Testis (tissue), 2 donors: ENCODE measurements at regions not wholly inside any gene's neighbourhood (a gene's known extent, or its start where the extent isn't known, plus 50 kb on each side); places are given as distances from the start of the nearest gene placed in this dataset.

Source experiments
- POLR2A ChIP-seq: fragments of 450-650 bp; IDR thresholded peaks from one replicate; pipeline ENCODE4 v1.6.1; 2017; ENCODE audit warnings: antibody characterized with exemption, mild to moderate bottlenecking, moderate library complexity
- TF ChIP-seq, protein P1 (sequence below), 3 experiments: fragments of 450-650 bp in 2 of 3; fragments of 200-600 bp in 1 of 3; sonication (generic) in 1 of 3; IDR thresholded peaks; one replicate each; pipeline ENCODE4 v1.5.1; 2016 to 2019; ENCODE audit warnings: antibody characterized with exemption in 3 of 3, mild to moderate bottlenecking in 2 of 3, moderate library complexity in 1 of 3

DNA sequence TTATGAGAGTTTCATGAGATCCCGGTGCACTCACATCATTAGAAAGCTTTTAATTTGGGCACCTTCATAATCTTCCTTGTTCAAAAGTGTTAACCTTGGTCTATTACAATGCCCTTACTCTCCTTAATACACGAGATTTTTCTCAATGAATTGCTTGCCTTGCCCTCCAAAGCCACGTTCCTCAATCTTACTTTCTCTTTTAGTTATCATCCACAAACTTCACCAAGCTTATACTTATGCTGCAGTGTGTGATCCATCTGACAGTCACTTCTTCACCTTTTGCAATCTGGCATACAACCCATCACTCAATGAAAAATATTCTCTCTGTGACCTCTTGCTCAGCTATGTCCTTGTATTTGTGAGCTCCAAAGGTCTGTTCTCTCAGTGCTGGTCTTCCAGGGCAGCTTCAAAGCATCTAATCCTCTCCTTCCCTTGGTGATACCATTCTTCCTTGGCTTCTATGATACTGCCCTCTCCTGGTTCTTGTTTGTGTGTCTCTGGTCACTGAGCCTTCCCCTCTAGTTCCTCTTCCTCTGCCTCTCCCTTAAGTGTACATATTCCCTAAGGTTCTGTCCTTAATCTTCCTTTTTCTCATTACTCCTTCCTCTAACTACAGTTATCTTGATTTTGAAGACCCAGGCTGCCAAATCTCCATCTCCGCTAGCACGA is 202.2 kb upstream of the STARD13 start:
- TF ChIP-seq, protein P1, sequence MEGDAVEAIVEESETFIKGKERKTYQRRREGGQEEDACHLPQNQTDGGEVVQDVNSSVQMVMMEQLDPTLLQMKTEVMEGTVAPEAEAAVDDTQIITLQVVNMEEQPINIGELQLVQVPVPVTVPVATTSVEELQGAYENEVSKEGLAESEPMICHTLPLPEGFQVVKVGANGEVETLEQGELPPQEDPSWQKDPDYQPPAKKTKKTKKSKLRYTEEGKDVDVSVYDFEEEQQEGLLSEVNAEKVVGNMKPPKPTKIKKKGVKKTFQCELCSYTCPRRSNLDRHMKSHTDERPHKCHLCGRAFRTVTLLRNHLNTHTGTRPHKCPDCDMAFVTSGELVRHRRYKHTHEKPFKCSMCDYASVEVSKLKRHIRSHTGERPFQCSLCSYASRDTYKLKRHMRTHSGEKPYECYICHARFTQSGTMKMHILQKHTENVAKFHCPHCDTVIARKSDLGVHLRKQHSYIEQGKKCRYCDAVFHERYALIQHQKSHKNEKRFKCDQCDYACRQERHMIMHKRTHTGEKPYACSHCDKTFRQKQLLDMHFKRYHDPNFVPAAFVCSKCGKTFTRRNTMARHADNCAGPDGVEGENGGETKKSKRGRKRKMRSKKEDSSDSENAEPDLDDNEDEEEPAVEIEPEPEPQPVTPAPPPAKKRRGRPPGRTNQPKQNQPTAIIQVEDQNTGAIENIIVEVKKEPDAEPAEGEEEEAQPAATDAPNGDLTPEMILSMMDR (IDR thresholded peaks at IDR 0.05): peak; percentile 32 to 58 (median 33)
- no peak for TF ChIP-seq POLR2A
